HG03565 (cell line): ENCODE measurements at regions not wholly inside any gene's neighbourhood (a gene's known extent, or its start where the extent isn't known, plus 50 kb on each side); places are given as distances from the start of the nearest gene placed in this dataset.

Experiments
- ATAC-seq: cut with Tn5 transposase; IDR thresholded peaks from one replicate; pipeline ENCODE4 v1.9.1; 2021; ENCODE audit warnings: mild to moderate bottlenecking, moderate library complexity; ENCODE audit not compliant: unreplicated experiment

DNA sequence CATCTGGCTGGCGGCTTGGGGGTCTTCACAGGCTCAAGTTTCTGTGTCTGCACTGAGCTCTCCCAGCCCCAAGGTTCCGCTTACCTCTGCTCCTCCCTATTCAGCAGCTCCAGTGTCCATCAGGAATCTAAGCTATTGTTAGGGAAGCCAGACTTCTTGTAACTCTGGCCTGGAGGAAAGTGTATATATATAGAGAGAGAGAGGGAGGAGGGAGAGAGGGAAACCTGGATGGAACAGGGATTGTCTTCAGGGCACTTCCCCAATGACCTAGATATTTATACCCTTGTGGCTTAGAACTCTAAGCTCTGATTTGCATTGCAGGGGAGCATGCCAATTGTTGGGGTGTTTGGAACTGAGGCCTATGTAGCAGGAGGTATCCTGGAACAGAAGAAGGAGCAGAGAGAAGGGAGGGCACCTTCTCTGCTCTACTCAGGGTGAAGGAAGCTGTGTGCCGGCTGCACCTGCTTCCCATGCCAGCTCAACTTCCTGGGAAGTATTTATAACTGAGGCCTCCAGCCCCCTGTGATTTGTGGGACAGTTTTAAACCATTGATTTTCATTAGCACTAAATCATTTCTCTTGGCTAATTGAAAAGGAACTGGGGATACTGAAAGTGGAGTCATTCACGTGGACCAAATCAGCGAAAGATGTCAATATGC, 70.9 kb downstream of the NAV1 start:
- no peak for ATAC-seq

DNA sequence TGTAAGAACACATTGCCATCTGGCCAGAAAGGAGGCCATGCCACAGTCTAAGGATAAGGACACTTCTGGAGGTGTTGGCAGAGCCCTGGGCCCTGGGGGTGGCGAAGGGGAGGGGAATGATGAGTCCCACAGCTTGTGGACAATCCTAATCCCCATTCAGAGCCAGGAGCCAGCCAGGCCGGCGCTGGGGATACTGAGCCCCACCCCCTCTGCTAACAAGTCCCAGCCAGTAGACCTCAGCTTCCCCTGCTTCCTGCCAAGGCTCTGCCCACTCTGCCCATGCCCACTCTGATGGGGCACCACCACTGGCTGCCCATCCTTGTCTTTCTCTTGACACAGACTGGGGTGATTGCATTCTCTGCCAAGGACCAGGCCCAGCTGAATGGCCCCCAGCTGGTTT, 71.9 kb downstream of the NAV1 start:
- ATAC-seq, result no peak

DNA sequence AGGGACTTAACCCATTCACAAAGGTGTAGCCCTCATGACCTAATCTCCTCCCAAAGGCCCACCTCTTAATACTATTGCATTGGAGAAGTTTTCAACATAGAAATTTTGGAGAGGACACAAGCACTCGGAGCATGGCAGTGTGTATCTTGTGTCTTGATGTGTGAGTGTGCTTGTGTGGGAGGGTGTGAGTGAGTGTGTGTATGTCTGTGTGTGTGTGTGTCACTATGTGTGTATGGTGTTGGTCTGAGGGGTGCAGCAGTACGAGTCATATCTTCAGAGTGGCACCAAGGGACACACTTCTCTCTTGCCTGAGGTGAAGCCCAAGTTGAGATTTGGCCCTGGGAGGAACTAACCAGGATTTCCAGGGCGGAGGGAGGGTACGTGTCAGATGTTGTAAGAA, 73.7 kb downstream of the NAV1 start:
- no peak for ATAC-seq

DNA sequence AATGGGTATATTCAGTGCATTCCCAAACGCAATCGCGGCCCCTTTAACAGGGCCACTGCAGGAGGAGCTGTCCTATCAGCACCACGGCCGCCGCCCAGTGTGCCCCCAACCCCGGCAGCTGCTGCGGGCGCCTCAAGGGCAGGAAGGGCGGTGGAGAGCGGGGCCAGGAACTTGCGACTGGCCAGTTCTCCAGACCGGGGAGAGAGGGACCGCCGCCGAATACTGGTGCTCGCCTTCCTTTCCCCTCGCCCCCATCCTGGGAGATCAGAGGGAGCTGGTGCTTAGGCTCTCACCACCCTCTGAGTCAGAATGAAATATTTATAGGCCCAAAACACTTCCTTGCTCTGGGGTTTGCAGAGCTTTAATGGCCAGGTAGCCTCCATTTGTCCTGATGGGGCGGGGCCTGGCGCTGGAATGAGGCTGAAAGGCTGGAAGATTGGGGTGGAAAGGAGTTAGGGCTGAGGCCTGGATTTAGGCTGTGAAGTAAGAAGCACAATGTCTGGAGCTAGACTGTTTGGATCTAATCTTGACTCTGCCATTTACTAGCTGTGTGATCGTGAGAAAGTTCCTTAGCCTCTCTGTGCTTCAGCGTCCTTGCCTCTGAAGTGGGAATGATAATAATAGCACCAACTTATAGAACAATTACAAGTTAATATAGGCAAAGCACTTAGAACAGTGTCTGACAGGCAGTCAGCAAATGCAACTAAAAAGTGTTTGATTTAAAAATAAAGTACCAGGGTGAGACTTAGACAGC, 75.5 kb downstream of the NAV1 start:
- no peak for ATAC-seq

DNA sequence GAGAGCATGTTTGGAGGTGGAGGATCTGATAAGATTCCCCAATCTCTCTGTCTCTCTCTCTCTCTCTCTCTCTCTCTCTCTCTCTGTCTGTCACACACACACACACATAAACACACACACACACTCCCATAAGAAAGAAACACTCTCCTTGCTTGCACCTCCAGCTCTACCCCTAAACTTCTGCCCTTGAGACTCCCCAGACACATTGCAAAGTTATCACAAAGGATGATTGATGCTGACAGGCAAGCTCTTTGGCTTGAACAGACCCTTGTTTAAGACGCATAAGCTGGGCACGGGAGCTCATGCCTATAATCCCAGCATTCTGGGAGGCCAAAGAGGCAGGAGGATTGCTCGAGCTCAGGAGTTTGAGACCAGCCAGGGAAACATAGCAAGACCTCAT, 78.2 kb downstream of the NAV1 start:
- ATAC-seq, result no peak

DNA sequence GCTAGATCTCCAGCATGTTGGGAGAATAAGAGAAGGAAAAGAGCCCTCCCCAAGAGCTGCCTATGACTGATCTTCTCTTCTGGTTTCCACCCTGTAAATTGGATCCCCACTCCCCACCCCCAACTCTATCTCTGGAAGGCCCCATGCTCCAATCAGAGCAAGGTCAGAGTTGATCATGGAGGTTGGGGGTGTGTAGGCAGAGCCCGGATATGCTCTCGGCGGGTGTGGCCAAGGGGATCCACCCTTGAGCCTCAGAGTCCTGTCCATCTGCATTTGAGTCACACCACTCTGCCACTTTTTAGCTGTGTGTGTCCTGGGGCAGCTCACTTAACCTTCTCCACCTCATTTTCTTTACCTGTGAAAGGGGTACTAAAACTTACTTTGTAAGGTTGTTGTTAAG, 79.5 kb downstream of the NAV1 start:
- ATAC-seq, result no peak

DNA sequence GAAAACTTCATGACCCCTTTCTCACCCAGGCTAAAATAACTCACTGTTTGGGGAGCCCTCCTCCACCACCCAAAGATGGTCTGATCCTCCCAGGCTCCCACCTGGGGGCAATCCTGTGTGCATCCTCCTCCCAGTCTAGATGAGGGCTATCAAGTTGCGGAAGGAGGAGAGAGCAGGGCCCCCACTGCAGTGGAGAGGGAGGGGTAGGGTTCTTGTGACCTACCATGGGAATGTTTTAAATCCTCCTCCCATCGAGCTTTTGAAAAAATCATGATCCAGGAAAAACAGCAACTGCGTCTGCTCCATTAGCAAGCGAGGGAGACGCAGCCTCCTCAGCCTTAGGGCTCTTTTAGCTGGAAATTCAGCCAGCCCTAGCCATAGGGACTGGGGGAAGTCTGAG, 80.0 kb downstream of the NAV1 start:
- no peak for ATAC-seq

DNA sequence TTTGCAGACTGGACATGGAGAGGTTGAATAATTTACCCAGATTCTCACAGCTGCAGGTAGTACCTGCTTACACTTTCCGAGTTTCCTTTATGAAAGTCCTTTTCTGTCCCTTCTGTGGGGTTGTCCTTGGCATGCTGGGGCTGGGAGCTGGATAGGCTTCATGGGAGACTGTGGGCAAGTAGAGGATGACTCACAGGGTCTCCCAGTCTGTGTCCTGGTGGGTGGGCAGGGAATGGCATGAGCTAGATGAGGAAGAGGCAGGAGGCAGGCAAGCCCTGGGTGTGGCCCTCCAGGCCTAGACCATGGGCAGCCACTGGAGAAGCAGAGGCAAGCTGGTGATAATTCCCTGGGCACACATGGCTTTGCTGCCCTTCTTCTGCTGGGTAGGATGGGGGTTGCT, 80.6 kb downstream of the NAV1 start:
- no peak for ATAC-seq

DNA sequence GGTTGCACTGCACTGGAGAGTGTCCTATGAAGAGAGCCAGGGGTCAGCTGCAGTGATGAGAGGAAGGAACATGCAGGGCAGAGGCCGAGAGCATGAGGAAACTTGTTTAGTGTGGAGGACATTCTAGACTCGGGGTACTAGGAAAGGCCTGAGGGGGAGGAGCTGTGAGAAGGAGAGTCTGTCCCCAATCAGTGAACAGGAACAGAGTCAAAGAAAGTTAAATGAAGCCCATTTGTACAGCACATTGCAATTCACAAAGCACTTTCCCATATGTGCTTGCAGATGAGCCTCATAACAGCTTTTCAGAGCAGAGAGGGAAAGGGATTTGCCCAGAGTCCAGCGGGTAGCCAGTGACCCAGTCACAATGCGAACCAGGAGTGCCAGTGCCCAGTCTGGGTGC, 83.4 kb downstream of the NAV1 start:
- ATAC-seq, result no peak

DNA sequence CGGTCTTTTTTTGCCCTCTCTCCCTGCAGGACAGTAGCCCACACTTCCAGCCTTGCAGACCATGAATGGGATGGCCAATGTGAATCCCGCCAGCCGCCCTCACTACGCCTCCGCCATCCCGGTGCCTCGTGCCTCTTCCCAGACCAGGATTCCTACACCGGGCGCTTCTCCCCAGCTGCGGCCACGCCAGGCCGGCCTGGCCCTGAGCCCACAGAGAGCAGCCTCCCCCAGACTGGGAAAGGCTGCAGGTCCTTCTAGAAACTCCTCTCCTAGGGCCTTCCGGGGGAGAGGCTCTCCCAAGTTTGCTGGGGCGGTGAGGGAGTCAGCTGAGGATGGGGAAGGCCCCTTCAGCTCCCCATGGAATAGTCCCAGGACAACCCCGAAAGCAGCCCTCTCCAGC, 83.9 kb downstream of the NAV1 start:
- no peak for ATAC-seq

DNA sequence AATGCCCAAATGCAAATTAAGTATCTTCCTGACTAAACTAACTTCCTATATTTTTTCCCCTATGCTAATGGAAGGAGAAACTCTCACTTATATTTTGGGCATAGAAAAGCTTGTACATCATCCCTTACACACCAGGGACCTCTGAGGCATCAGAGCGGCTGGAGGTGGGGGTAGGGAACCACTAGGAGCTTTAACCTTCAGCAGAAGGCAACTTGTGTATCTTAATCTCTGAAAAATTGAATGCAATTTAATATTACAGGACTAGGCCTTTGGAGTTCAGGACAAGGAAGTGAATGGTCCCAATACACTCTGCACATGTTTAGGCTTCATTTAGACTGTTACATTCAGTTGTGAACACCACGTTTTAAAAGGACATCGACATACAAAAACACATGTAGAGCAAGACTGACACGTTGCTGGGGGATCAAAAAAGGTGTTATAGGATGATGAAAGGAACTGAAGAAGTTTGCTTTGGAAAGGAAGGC, 85.9 kb downstream of the NAV1 start:
- ATAC-seq, result no peak

DNA sequence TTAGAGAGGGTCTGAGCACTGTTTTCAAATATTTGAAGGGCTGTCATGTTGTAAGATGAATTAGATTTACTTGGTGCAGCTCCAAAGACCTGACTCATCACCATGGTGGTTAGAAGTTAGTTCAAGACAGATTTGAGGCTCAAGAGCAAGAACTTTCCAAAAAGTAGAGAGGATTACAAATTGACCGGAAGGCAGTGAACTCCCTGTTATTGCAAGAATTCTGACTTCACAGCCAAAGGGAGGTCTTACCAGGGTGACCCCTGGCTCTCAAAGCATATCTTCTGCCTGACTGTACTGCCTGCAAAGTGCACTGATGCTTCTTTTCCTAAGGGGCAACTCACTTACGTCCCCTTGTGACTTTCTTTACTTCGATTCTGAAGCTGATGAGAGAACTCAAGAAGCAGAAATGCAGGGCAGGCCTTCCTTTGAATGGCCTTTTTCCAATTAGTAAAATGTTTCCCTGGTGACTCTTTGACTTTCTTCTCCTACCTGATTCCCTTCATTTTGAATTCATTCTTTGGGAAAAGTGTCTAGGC, 86.4 kb downstream of the NAV1 start:
- ATAC-seq, result no peak

DNA sequence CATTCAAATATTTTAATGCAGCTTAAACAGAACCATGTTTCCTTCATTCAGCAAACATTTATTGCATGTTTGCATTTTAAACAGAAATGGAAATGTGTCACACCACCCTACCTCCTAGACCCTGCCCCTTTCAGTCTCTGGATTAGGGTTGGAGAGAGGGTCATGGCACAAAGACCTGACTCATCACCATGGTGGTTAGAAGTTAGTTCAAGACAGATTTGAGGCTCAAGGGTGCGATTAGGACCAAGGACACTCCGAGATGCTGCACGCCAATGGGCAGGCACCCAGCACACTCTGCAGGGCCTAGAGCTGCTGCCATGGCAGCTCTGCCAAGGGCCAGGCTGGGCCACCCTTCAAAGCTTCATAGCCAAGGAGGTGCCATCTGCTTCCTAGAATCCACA, 86.9 kb downstream of the NAV1 start:
- ATAC-seq, result no peak

DNA sequence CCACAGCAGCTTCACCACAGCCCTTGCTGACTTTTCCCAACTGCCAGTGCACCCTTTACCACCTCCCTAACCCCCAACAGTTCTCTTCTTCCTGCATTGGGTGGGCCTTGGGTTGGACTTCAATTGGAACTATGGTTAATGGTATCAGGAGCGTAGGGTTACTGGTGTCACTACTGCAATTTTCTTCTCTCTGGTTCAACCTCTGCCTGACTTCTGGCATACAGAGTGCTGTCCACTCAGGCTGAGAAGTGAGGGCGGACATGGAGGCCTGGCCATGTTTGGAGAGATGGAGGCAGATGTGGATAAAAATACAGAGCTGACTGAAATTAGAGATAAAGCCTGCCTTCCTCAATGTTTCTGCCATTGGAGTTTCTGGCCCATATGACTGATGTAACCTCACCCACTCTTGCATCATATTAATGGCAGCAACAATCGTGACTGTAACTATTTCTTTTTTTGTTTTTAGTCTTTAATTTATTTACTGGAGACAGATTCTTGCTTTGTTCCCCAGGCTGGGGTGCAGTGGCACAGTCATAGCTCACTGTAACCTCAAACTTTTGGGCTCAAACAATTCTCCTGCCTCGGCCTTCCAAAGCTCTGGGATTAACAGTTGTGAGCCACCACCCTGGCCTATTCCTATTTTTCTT, 87.8 kb downstream of the NAV1 start:
- ATAC-seq, result no peak

DNA sequence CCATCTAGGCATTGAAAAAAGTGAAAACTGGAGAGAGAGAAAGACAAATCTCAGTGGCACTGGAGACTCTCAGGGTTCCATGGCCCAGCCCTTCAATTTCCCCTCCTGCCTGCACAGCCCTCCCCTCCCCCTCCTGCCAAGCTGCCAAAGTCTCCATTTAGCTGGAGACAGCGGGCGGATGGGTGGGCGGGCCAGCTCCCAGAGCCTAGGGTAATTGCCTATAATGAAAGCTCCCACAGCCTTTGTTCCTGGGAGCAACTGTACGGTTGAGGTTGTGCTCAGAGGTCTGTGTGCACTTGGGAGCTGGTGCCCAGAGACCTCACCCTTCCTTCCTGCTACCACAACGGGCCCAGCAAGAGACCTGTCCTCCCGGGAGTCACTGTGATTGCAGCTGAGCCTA, 89.6 kb downstream of the NAV1 start:
- no peak for ATAC-seq

DNA sequence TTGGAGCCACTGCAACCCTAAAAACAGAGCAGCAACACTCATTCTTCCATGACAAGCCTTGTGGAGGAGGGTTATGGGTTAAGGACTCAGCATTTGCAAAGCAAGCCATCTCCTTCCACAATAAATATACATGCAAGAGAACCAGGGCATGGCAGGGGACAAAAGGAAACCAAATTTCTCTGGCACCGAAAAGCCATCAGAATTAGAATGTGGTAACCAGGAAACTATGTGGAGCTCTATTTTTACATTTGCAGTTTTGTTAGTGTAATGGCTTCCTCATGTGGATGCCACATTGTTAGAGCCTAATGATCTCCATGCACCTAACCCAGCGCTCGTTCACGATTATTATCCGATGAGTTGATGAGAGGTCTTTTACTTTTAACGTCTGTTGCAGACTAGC, 91.7 kb downstream of the NAV1 start:
- ATAC-seq, result no peak

DNA sequence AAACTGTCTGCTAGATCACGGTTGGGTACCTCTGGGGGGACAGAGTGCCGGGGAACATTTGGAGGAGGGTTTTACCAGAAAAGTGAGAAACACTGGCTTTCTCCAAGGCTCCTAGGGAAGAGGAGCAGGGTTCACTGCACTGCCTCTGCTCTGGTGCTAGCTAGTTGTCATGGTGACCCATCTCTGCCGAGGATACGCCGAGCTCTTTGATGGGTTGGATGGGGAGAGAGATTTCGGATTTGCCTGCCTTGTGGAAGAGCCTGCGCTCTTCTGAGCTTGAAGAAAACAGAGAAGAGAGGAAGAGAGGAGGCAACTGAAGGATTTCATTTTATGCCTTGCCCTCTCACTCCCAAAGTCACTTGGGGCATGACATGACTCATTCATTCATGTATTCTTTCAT, 92.1 kb downstream of the NAV1 start:
- no peak for ATAC-seq

DNA sequence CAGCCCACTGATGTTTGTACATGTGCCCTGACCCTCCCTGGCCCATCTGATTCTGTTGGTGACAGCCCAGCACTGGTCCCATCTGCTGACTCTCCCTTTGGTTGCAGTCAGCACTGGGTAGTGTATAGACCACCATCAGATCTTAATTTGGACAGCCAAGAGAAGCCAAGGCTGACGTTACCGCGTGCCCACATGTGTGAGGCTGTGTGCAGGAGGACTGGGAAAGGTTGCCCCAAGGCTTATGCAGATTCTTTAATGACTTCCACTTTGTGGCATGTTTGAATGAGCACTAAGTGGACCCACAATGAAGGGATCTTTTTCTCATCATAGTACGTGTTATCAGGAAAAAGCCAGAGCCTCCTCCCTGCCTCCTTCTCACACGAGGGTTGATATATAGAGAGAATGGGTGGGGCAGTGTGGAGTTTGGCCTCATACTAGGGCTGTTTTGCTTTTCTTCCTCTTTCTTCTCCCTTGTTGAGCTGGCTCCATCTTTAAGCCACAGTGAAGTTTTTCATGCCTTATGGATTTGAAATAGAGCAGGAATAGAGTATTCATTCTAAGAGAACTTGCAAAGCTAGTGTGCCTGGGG, 93.5 kb downstream of the NAV1 start:
- ATAC-seq, result no peak

DNA sequence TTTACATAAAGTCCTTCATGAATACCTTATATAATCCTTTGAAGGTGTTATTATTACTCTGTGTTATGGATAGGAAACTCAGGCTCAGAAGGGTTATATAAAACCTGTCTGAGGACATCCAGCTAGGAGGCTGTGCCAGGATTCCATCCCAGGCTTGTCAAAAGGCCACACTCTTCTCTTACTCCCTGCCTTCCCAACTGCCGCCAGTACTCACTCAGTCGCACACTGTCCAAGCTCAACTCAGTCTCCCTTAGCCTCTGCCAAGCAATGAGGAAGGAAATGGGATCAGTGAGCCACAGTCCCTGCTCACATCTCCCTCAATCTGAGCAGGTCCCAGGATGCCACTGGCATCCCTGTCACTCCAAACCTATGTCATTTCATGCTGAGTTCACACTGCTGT, 94.4 kb downstream of the NAV1 start:
- no peak for ATAC-seq

DNA sequence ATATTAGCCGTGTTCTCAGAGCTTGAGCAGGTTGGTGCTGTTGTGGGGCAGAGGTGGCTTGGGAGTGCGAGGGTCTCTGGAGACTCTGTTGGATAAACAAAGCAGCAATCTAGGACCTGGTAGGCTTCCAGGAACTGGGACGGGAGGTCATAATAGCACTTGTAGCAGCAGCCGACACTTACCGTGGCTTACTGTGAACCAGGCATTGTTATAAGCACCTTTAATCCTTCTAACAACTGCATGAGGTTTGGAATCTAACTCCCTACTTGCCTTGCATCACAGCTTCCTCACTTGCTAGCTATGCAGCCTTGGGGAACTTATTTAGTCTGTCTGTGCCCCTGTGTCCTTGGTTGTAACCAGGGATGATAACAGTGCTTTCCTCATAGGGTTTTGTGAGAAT, 94.9 kb downstream of the NAV1 start:
- ATAC-seq, result no peak

DNA sequence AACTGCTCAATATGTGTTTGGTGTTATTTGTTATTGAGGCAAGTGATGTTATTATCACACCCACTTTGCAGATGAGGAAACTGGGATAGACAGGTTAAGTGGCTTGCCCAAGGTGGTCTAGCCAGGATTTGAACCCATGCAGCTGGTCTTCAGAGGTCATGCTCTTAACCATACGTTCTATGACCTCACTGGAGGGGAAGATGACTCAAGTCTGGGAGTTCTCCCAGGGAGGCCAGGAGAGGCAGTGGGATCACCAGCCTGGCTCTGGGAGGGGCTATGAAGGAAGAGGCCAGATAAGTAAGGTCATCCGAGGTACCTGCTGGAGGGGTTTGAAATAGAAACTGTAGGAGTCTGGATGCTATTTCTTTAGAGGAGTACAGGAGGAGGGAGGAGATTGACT, 95.3 kb downstream of the NAV1 start:
- no peak for ATAC-seq

DNA sequence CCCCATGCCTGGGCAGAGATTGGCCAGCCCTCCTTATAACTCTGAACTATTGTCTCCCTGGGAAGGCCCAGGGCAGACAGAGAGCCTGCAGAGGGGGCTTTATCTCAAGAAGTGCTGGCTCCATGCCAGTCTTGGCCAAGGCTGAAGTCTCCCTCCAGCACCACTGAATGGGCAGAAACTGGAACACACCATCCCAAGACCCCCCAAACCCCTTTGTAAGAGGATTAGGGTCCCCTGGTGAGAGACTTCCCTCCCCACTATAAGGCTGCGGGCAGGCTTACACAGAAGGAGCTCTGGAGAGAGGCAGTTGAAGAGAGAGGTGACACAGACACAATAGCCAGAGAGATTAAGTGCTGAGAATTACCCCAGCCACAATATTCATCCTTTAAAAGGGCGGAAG, 97.2 kb downstream of the NAV1 start:
- no peak for ATAC-seq
